ENCODE measurements at regions not wholly inside any gene's neighbourhood (a gene's known extent, or its start where the extent isn't known, plus 50 kb on each side); places are given as distances from the start of the nearest gene placed in this dataset.
"Not testable (repeated sequence)": the region's sequence is repeated elsewhere in the genome, so short reads cannot be mapped to it uniquely, and the experiment has no call there.

DNA sequence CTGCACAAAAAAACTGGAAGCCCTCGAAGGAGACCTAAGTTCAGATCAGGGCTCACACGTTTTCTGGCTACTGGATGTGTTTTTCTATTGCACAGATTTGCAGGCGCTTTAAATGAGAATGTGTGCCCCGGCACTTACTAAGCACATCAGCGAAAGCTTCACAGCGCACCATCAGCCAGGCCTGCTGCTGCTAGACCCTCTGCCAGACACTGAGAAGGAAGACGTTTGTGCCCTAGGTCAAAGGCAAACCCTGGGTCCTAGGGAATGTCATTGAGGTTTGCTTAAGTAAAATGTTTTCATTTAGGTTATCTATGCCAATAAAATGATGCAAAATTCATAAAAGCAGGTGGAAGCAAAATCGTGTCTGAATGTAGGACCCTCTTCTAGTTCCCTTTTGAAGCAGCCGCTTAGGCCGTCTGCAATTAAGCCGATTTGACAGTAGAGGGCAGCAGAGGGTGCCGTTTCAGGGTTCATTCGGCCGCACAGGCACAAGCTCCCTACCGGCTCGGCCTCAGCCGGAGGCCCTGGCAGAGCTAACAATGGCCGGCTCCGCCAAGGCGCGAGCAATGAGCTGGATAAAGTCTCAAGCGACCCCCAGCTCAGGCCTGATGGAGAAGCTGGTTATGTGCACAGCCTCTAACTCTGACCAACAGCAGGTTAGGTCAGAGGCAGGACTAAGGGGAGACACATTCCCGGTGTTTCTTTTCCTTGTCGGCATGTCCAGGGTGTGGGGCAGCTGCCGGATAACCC lies 107.2 kb upstream of the FOXA2 start:
- peak; percentile 29 to 58 for DNase-seq

DNA sequence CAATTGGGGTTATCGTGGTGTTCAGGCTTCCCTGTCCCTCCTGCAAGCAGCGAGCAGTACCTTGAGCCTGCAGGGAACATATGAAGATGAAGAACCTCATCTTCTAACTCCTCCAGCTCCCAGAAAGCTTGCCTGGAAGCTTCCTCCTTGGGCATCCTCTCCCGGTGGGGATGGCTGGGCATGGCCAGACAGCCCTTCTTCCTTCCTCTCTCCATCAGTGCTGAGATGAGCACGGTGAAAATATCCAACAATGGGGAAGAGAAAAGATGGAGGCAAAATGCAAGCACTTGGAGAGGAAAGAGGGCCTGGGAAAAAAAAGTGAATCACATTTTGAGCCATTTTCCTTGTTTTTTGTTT lies 107.7 kb upstream of the FOXA2 start:
- no peak for DNase-seq

GRCh38 chr20:22692620-22693019 lies 108.2 kb upstream of the FOXA2 start:
- not testable (repeated sequence) for DNase-seq

- no peak for DNase-seq
These were observed 112.4 kb upstream of the FOXA2 start for GRCh38 chr20:22696759-22697158.

DNA sequence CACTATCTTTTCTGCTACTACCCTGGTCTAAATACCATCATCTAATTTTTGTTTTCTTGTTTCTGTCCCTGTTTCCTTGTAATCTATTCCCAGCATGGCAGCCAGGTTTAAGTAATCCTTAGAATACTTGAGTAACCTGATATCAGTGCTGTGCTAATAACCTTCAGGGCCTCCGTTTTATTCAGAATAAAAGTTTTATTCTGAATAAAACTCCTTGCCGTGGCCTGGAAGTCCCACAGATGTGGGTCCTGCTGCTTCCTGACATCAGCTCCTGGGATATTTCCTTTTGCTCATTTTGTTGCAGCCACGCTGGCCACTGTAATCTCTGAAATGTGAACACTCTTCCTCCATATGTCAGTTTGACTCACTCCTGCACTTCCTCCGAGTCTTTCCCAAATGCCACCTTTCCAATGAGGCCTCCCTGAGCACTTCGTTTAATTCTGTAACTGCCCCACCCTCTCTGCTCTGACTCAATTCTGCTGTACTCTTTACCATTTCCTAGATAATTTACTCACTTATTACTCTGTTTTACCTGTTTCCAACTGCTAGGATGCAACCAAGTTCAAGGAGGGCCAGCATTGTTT lies 114.0 kb upstream of the FOXA2 start:
- DNase-seq: no peak

- DNase-seq: no peak
These were observed 115.0 kb upstream of the FOXA2 start for GRCh38 chr20:22699396-22699795.

GRCh38 chr20:22700367-22700766 lies 116.0 kb upstream of the FOXA2 start:
- DNase-seq: no peak

GRCh38 chr20:22701679-22702308 lies 117.4 kb upstream of the FOXA2 start:
- no peak for DNase-seq

DNA sequence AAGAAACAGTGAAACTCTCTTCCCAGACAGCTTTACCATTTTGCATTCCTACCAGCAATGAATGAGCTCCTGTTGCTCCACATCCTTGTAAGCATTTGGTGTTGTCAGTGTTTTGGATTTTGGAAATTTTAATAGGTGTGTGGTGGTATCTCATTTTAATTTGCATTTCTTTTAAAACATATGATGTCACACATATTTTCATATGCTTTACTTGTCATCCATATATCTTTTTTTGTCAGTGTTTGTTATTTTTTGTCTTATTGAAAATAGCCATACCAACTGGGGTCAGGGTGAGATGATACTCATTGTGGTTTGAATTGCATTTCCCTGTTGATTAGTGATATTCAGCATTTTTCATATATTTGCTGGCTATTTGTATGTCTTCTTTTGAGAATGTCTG lies 119.5 kb upstream of the FOXA2 start:
- no peak for DNase-seq

DNA sequence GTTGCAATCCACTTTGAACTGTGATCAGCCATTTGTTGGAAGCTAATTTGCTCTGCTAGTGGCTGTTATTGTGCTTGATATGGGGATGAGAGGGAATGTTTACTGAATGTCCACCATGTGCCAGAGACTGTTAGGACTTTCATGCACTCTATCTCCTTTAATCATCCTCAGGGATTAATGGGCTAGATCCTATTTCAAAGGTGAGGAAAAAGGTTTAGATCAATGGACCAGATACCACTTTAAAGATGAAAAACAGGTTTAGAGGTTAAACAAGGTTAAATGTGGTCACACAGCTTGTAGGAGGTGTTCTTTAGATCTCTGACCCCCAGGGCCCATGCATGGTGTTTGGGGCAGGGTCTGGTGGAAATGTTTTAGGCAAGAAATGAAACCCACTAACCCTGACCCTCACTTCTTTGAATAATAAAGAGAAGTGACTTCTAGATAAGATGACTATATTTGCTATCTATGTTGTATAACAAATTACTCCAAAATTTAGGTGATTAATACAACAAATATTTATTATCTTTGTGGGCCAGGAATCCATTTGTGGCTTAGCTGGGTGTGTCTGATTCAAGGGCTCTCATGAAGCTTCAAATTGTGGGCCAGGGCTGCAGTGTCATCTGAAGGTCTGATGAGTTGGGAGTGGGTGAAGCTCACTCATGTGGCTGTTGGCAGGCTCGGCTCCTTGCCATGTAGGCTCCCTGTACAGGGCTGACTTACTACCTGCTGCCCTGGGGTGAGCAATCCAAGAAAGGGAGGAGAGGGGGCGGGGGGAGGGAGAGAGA lies 127.8 kb upstream of the FOXA2 start:
- no peak for DNase-seq

DNA sequence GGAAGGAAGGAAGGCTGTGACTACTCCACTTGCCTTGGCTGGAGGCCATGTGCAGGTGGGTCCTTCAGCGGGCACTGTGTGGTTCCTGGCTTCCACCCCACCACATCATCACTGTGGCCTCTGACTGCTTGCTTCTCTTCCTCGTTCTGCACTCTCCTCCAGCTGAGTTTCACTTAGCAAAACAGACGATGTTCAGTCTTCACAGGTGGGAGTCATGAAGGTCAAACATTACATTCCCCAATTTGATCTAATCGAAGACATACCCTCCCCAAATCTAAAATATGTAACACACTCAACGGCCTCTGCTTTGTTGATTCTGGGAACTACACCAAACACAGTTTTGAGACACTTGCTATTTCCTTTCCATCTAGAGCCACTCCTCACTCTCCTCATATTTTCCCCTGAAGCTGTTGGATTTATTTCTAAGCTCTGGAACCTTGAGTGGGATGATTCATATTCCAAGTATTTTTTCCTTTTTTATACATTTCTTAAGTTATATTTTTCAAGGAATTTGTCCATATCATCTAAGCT lies 132.5 kb upstream of the FOXA2 start:
- peak in 1 of 2 donors; percentile 4 for DNase-seq

DNA sequence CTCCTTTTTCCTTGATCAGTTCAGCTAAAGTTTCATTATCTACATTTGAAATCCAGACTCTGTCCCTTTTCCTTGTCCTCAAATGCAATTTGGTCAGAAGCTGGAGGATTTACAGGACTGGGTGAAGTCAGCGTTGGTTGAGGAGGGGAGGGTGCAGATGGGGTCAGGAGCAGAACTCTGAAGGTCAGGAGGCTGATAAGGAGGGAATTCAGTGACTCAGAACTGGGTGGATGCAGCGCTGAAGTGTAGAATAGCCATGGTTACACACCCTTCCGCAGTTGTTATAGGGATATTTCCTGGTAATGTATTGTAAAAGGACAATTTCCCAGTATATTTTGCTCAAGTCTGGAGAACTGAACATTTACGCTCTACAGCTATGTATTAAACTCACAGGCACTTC lies 133.1 kb upstream of the FOXA2 start:
- no peak for DNase-seq

DNA sequence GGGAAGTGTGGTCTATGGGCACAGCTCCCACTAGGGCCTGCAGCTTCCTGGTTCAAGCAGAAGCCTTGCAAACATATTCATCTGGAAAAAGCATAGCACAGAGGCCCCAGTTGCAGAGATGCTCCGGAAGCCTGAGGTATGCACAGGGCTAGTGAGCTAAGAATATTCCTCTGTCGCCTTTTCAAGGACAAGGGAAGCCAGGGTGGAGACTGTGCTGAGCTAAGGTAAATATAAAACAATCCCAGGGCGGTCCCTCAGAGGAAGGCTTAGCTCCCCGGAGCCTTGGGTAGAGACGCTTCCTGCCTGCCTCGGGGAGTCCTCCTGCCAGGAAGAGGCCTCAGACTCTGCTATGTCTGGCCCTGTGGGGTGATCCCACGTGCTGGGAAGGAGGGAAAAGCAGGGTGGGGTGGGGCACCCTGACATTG lies 134.8 kb upstream of the FOXA2 start:
- no peak for DNase-seq

DNA sequence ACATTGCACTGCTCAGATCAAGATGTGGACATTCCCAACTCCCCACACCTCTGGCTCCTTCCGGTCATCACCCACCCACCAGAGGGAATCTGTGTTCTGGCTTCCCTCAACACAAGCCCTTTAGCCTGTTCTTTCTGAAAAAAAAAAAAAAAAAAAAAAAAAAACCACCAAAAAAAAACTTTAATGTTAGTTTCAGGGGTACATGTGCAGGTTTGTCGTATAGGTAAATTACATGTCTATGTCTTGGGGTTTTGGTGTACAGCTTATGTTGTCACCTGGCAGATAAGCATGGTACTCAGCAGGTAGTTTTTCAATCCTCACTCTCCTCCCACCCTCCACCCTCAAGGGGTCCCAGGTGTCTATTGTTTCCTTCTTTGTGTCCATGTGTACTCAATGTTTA lies 135.8 kb upstream of the FOXA2 start:
- no peak for DNase-seq

GRCh38 chr20:22722811-22723210 lies 138.4 kb upstream of the FOXA2 start:
- no peak for DNase-seq

DNA sequence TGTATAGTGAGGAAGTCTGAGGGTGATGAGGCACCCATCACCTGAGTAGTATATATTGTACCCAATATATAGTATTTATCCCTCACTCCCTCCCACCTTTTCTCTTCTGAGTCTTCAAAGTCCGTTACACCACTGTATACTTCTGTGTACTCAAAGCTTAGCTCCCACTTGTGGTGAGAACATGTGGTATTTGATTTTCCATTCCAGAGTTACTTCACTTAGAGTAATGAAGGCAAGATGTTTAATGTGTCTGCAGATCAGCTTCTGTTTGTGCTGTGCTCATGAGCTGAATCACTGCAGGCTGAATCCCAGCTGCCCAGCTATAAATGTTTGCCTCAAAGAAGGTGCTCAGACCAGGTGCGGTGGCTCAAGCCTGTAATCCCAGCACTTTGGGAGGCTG lies 139.3 kb upstream of the FOXA2 start:
- DNase-seq: no peak

DNA sequence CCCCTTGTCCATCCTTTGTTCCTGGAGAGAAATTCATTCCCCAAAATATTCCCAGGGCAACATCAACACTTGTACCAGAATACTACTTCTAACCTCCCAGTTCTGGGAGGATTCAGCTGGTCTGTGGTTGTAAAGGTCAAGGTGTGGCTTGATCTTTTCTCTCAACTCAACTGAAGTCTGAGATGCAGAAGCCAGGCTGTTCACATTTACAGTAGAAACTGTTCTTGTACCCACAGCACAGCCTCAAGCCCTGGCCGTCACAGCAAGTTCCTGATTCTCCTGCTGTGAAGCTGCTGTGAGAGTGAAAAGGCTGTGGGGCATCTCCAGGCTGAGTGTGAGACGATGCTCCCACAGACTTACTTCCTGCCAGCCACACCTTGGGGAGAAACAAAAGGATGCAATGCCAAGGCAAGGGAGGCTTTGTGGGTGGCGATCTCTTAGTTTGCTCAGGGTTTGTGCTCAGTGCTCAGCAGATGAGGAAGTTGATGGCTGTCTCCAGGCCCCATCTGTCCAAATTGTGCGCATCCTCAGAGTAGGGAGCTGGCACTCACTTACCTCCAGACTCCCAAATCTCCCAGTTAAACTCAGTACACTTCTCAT lies 143.9 kb upstream of the FOXA2 start:
- no peak for DNase-seq

DNA sequence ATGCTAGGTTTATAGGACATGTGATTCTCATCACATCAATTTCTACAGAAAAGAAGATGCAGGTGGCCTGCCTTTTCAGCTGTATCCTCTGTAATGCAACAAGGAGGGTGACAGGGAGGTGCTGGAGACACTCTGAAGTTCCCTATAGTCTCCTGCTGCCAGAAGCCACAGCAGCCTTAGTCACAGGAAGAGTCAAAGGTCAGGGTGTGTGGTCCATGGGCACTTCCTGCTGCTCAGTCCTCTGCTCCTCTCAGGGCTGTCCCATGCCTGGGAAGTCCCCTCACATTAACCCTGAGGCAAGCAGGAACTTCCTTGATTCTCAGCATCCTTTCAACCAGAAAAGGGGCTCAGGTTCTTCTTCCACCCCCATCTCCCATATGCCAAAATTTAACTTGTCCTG lies 144.8 kb upstream of the FOXA2 start:
- DNase-seq: peak in 1 of 2 donors; percentile 4

DNA sequence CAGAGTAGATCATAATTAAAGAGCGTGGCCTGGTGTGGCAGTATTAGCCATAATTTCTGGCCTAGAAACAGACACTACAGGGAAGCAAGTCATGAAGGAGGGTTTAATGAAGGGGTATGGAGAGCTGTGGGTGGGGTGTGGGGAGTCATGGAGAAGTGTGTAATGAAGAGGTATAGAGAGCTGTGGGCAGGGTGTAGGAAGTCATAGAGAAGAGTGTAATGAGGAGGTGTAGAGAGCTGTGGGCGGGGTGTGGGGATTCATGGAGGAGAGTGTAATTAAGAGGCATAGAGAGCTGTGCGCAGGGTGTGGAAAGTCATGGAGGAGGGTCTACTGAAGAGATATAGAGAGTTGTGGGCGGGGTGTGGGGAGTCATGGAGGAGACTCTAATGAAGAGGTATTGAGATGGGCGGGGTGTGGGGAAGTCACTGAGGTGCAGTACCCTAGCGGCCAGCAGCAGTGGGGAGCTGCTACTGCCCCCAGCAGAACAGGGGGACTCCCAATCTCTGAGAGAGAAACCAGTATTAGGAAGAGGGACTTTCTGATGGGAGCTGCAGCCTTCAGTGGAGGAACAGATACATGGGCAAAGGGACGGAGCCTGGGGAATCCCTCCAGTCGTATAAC lies 145.4 kb upstream of the FOXA2 start:
- DNase-seq: no peak

- DNase-seq: no peak
These were observed 148.4 kb upstream of the FOXA2 start for GRCh38 chr20:22732751-22733150.

DNA sequence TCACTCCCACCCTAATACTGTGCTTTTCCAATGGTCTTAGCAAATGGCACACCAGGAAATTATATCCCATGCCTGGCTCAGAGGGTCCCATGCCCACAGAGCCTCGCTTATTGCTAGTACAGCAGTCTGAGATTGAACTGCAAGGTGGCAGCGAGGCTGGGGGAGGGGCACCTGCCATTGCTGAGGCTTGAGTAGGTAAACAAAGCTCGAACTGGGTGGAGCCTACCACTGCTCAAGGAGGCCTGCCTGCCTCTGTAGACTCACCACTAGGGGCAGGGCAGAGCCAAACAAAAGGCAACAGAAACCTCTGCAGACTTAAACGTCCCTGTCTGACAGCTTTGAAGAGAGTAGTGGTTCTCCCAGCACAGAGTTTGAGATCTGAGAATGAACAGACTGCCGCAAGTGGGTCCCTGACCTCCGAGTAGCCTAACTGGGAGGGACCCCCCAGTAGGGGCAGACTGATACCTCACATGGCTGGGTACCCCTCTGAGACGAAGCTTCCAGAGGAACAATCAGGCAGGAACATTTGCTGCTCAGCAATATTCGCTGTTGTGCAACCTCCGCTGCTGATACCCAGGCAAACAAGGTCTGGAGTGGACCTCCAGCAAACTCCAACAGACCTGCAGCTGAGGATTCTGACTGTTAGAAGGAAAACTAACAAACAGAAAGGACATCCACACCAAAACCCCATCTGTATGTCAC lies 150.7 kb upstream of the FOXA2 start:
- not testable (repeated sequence) for DNase-seq

GRCh38 chr20:22740829-22741228 lies 156.5 kb upstream of the FOXA2 start:
- DNase-seq: no peak

Data from CD4-positive, alpha-beta T cell treated with Interleukin-1 beta for 1 hour (primary cell).